ENCODE measurements at regions not wholly inside any gene's neighbourhood (a gene's known extent, or its start where the extent isn't known, plus 50 kb on each side); places are given as distances from the start of the nearest gene placed in this dataset.
"Not testable (repeated sequence)": the region's sequence is repeated elsewhere in the genome, so short reads cannot be mapped to it uniquely, and the experiment has no call there.

DNA sequence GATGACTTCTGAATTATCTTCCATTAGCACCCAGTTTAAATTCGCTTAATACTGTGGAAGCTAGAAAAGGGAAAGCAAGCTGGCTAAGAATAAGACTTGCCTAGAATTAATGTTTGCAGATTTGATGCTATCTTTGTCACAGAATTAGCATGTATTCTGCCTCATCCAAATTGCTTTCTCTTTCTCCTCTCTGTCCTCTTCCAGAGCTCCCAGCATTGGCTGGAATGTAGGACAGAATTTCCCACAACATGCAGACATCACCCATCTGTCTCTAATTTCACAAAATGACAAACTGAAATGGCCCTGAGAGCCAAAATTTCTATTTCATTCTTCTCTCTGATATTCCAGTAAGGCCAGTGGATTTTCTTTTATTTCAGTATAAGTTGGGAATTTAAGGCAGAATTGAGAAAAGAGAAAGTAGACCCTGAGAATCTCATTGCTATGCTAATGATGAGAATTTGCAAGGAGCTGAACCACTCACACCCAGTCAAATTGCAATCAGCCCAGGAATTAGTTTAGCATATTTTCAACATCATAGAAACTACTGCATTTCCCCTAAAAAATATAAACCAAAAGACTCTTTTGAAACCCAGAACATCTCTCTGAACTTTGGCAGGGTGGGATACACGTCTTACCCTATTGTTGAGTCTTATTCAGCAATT is 188.8 kb downstream of the RCHY1 start:
- TF ChIP-seq EZH2 (IDR thresholded peaks at IDR 0.05; ENCODE audit: insufficient read depth, low read length), result no peak
- TF ChIP-seq, protein P1, sequence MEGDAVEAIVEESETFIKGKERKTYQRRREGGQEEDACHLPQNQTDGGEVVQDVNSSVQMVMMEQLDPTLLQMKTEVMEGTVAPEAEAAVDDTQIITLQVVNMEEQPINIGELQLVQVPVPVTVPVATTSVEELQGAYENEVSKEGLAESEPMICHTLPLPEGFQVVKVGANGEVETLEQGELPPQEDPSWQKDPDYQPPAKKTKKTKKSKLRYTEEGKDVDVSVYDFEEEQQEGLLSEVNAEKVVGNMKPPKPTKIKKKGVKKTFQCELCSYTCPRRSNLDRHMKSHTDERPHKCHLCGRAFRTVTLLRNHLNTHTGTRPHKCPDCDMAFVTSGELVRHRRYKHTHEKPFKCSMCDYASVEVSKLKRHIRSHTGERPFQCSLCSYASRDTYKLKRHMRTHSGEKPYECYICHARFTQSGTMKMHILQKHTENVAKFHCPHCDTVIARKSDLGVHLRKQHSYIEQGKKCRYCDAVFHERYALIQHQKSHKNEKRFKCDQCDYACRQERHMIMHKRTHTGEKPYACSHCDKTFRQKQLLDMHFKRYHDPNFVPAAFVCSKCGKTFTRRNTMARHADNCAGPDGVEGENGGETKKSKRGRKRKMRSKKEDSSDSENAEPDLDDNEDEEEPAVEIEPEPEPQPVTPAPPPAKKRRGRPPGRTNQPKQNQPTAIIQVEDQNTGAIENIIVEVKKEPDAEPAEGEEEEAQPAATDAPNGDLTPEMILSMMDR (IDR thresholded peaks at IDR 0.05; ENCODE audit: insufficient read depth, low read depth, low read length), result no peak
- no peaks in the 10 kb centered on the region for H3K36me3 Mint-ChIP-seq (ENCODE audit: low read depth, unreplicated experiment)
- H2AFZ ChIP-seq (ENCODE audit: low read depth, low read length), result no peak overlapping the region

DNA sequence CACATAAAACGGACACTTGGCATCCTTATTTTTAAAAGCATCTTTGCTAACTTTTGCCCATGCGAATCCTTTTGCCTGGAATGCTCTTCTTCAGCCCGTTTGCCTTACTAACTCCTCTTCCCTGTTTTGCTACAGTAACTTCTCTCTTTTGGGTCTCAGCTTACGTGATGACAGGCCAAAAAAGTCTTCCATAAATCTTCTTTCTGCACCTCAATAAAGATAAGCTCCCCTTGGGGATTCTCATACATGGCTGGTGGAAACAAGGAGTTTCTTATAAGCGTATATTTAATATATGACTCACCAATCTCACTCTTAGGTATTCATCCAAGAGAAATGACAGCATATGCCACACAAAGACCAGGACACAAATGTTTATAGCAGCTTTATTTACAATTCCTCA is 192.7 kb downstream of the RCHY1 start:
- H3K4me1 ChIP-seq (ENCODE audit: insufficient read depth, low read length), result no peaks in the 10 kb centered on the region
- H3K27me3 Mint-ChIP-seq (ENCODE audit: low read depth, unreplicated experiment), result peaks cover 7% of the 10 kb centered on the region
- H2AFZ ChIP-seq (ENCODE audit: low read depth, low read length), result no peak overlapping the region
- FAIRE-seq (no peak), DNase-seq (ENCODE audit: low read depth) (no peak)
- H3K36me3 ChIP-seq (ENCODE audit: insufficient read depth, low read length), result no peaks in the 10 kb centered on the region
- H4K20me1 ChIP-seq (ENCODE audit: insufficient read depth, low read length), result no peaks in the 10 kb centered on the region
- H3K79me2 ChIP-seq (ENCODE audit: insufficient read depth, low read length), result no peaks in the 10 kb centered on the region
- H3K36me3 Mint-ChIP-seq (ENCODE audit: low read depth, unreplicated experiment), result no peaks in the 10 kb centered on the region
- H3K27ac ChIP-seq (ENCODE audit: low read depth, low read length), result no peak overlapping the region
- no peak overlapping the region for H3K9ac ChIP-seq (ENCODE audit: low read length)
- TF ChIP-seq, protein P1 (IDR thresholded peaks at IDR 0.05; ENCODE audit: insufficient read depth, low read depth, low read length), result no peak
- no peak for TF ChIP-seq EZH2 (IDR thresholded peaks at IDR 0.05; ENCODE audit: insufficient read depth, low read length)
- no peak overlapping the region for H3K27ac Mint-ChIP-seq (ENCODE audit: unreplicated experiment)
- no peaks in the 10 kb centered on the region for H3K9me3 Mint-ChIP-seq (ENCODE audit: unreplicated experiment)
- H3K4me3 Mint-ChIP-seq (ENCODE audit: unreplicated experiment), result no peak overlapping the region
- no peaks in the 10 kb centered on the region for H3K9me3 ChIP-seq (ENCODE audit: insufficient read depth, low read depth, low read length)
- no peaks in the 10 kb centered on the region for H3K27me3 ChIP-seq (ENCODE audit: insufficient read depth, low read length)
- no peak overlapping the region for H3K4me2 ChIP-seq (ENCODE audit: low read length)
- no peak overlapping the region for H3K4me3 ChIP-seq (ENCODE audit: insufficient read depth, low read depth, low read length)
- no peaks in the 10 kb centered on the region for H3K4me1 Mint-ChIP-seq (ENCODE audit: low read depth, unreplicated experiment)

More for the DNA sequence above, 188.8 kb downstream of the RCHY1 start:
- no peaks in the 10 kb centered on the region for H3K4me1 Mint-ChIP-seq (ENCODE audit: low read depth, unreplicated experiment)
- no peak for FAIRE-seq
- Histone ChIP-seq H3K9ac (ENCODE audit: low read length) (no peak overlapping the region), H3K27ac (ENCODE audit: low read depth, low read length) (no peak overlapping the region), H3K9me3 (ENCODE audit: insufficient read depth, low read depth, low read length) (no peaks in the 10 kb centered on the region), H3K36me3 (ENCODE audit: insufficient read depth, low read length) (no peaks in the 10 kb centered on the region), H3K79me2 (ENCODE audit: insufficient read depth, low read length) (no peaks in the 10 kb centered on the region), H3K4me1 (ENCODE audit: insufficient read depth, low read length) (no peaks in the 10 kb centered on the region), H3K27me3 (ENCODE audit: insufficient read depth, low read length) (no peaks in the 10 kb centered on the region), H3K4me3 (ENCODE audit: insufficient read depth, low read depth, low read length) (no peak overlapping the region), H4K20me1 (ENCODE audit: insufficient read depth, low read length) (no peaks in the 10 kb centered on the region), H3K4me2 (ENCODE audit: low read length) (no peak overlapping the region)
- H3K4me3 Mint-ChIP-seq (ENCODE audit: unreplicated experiment), result no peak overlapping the region
- no peak for DNase-seq (ENCODE audit: low read depth)
- H3K27me3 Mint-ChIP-seq (ENCODE audit: low read depth, unreplicated experiment), result peaks cover 9% of the 10 kb centered on the region
- no peaks in the 10 kb centered on the region for H3K9me3 Mint-ChIP-seq (ENCODE audit: unreplicated experiment)
- H3K27ac Mint-ChIP-seq (ENCODE audit: unreplicated experiment), result no peak overlapping the region

DNA sequence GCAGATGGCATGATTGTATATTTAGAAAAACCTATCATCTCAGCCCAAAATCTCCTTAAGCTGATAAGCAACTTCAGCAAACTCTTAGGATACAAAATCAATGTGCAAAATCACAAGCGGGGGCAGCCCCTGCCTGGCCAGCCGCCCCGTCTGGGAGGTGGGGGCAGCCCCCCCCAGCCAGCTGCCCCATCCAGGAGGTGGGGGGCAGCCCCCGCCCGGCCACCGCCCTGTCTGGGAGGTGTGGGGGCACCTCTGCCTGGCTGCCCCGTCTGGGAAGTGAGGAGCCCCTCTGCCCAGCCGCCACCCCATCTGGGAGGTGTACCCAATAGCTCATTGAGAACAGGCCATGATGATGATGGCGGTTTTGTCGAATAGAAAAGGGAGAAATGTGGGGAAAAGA is 196.6 kb downstream of the RCHY1 start:
- not testable (repeated sequence) for H3K4me2 ChIP-seq (ENCODE audit: low read length); H3K27me3 Mint-ChIP-seq (ENCODE audit: low read depth, unreplicated experiment); DNase-seq (ENCODE audit: low read depth); H3K27ac ChIP-seq (ENCODE audit: low read depth, low read length); H3K9ac ChIP-seq (ENCODE audit: low read length); H3K4me1 Mint-ChIP-seq (ENCODE audit: low read depth, unreplicated experiment); H3K36me3 ChIP-seq (ENCODE audit: insufficient read depth, low read length); H4K20me1 ChIP-seq (ENCODE audit: insufficient read depth, low read length); H3K4me3 ChIP-seq (ENCODE audit: insufficient read depth, low read depth, low read length); H3K9me3 Mint-ChIP-seq (ENCODE audit: unreplicated experiment); H3K4me1 ChIP-seq (ENCODE audit: insufficient read depth, low read length); H3K9me3 ChIP-seq (ENCODE audit: insufficient read depth, low read depth, low read length); H3K27ac Mint-ChIP-seq (ENCODE audit: unreplicated experiment); H3K79me2 ChIP-seq (ENCODE audit: insufficient read depth, low read length); FAIRE-seq; H3K4me3 Mint-ChIP-seq (ENCODE audit: unreplicated experiment); H3K36me3 Mint-ChIP-seq (ENCODE audit: low read depth, unreplicated experiment); H2AFZ ChIP-seq (ENCODE audit: low read depth, low read length); H3K27me3 ChIP-seq (ENCODE audit: insufficient read depth, low read length)

Measured in astrocyte (in vitro differentiated cells and primary cell).